SK-N-SH (cell line): ENCODE measurements at regions not wholly inside any gene's neighbourhood (a gene's known extent, or its start where the extent isn't known, plus 50 kb on each side); places are given as distances from the start of the nearest gene placed in this dataset.

Experiments
- CHD2 ChIP-seq: fragments of 150-350 bp; IDR thresholded peaks from 2 replicates; pipeline ENCODE4 v1.6.1; 2018; ENCODE audit warnings: low read length; ENCODE audit not compliant: partially characterized antibody
- CTCF ChIP-seq: fragments of 200-600 bp; sonication (generic); IDR thresholded peaks from 2 replicates; pipeline ENCODE4 v1.6.1; 2017; ENCODE audit warnings: antibody characterized with exemption, mild to moderate bottlenecking, moderate library complexity
- REST ChIP-seq: IDR thresholded peaks from 2 replicates; pipeline ENCODE4 v1.6.1; 2012; ENCODE audit warnings: mild to moderate bottlenecking, low read depth, low read length, moderate library complexity
- RXRA ChIP-seq: IDR thresholded peaks from 2 replicates; pipeline ENCODE4 v1.4.0; 2012; ENCODE audit warnings: low read depth, mild to moderate bottlenecking, borderline replicate concordance
- ZBTB33 ChIP-seq: IDR thresholded peaks from 2 replicates; pipeline ENCODE4 v1.4.0; 2012; ENCODE audit warnings: low read depth, borderline replicate concordance

GRCh38 chr20:12248481-12248880 lies 330.8 kb downstream of the BTBD3 start:
- TF ChIP-seq CTCF: no peak
- no peak for TF ChIP-seq RXRA
- no peak for TF ChIP-seq REST
- TF ChIP-seq CHD2: no peak
- TF ChIP-seq ZBTB33: no peak
